HEK293 (cell line): ENCODE measurements at regions not wholly inside any gene's neighbourhood (a gene's known extent, or its start where the extent isn't known, plus 50 kb on each side); places are given as distances from the start of the nearest gene placed in this dataset.

ENCODE experiments used
- CTCF ChIA-PET: fragments of 350-600 bp; formaldehyde crosslinking; extraction: SDS; loops from one replicate; lab custom pipeline; 2021; ENCODE audit warnings: antibody characterized with exemption; lab: Yijun Ruan, JAX
- POLR2A ChIA-PET: fragments of 300-600 bp; formaldehyde crosslinking; extraction: SDS; loops from one replicate; lab custom pipeline; 2020; ENCODE audit warnings: antibody characterized with exemption, inconsistent platforms; lab: Yijun Ruan, JAX
- H3K27ac ChIP-seq: fragments of 200-500 bp; sonication (Bioruptor generic); 2 replicates; pipeline ENCODE4 v1.5.1; 2014; ENCODE audit warnings: low read depth, low read length, control low read depth, inconsistent platforms; ENCODE audit errors: extremely low read depth
- H3K36me3 ChIP-seq, 2 experiments: fragments of 200-500 bp in 1 of 2; sonication (Bioruptor generic) in 1 of 2; 1 replicate in 1 of 2; 2 replicates in 1 of 2; pipeline ENCODE4 v1.5.1; 2014 to 2017; ENCODE audit warnings: inconsistent platforms in 2 of 2, low read length in 2 of 2; ENCODE audit not compliant: control insufficient read depth in 2 of 2, insufficient read depth in 1 of 2
- H3K4me1 ChIP-seq: fragments of 200-500 bp; sonication (Bioruptor generic); 2 replicates; pipeline ENCODE4 v1.5.1; 2014; ENCODE audit warnings: mild to moderate bottlenecking, low read length, inconsistent platforms; ENCODE audit not compliant: control insufficient read depth, insufficient read depth
- H3K4me3 ChIP-seq: 2 replicates; pipeline ENCODE4 v1.5.1; 2011; ENCODE audit warnings: low read depth, mild to moderate bottlenecking, control low read depth, low read length, moderate library complexity
- H3K9me3 ChIP-seq: fragments of 200-500 bp; sonication (Bioruptor generic); 2 replicates; pipeline ENCODE4 v1.5.1; 2014; ENCODE audit warnings: low read depth, low read length, inconsistent platforms; ENCODE audit not compliant: control insufficient read depth, insufficient read depth
- GLI2 ChIP-seq: fragments of 450-650 bp; formaldehyde crosslinking; IDR thresholded peaks from 2 replicates; pipeline ENCODE4; 2017; ENCODE audit warnings: missing biosample characterization, missing genetic modification characterization, low read depth, borderline replicate concordance
- KLF7 ChIP-seq: fragments of 450-650 bp; formaldehyde crosslinking; IDR thresholded peaks from 2 replicates; pipeline ENCODE4 v1.5.1; 2016; ENCODE audit warnings: missing biosample characterization, missing genetic modification characterization, borderline replicate concordance
- RBAK ChIP-seq: fragments of 450-650 bp; formaldehyde crosslinking; IDR thresholded peaks from 2 replicates; pipeline ENCODE4 v1.5.1; 2016; ENCODE audit warnings: missing biosample characterization, missing genetic modification characterization
- SETDB1 ChIP-seq: IDR thresholded peaks from one replicate; pipeline ENCODE4 v1.6.1; 2017; ENCODE audit warnings: mild to moderate bottlenecking, low read length, moderate library complexity, mixed read lengths; ENCODE audit not compliant: insufficient read length
- SP3 ChIP-seq: fragments of 450-650 bp; formaldehyde crosslinking; IDR thresholded peaks from 2 replicates; pipeline ENCODE4 v1.5.1; 2016; ENCODE audit warnings: missing biosample characterization, missing genetic modification characterization
- ZBTB21 ChIP-seq: fragments of 450-650 bp; formaldehyde crosslinking; IDR thresholded peaks from 2 replicates; pipeline ENCODE4 v1.5.1; 2017; ENCODE audit warnings: missing biosample characterization, missing genetic modification characterization
- ZBTB7A ChIP-seq: fragments of 450-650 bp; formaldehyde crosslinking; IDR thresholded peaks from 2 replicates; pipeline ENCODE4 v1.5.1; 2016; ENCODE audit warnings: low read depth, missing biosample characterization, missing genetic modification characterization
- ZFP37 ChIP-seq: fragments of 450-650 bp; formaldehyde crosslinking; IDR thresholded peaks from 2 replicates; pipeline ENCODE4 v1.5.1; 2016; ENCODE audit warnings: missing biosample characterization, missing genetic modification characterization
- ZFP69B ChIP-seq: fragments of 450-650 bp; formaldehyde crosslinking; IDR thresholded peaks from 2 replicates; pipeline ENCODE4 v1.5.1; 2016; ENCODE audit warnings: missing biosample characterization, missing genetic modification characterization
- ZNF19 ChIP-seq: fragments of 450-650 bp; formaldehyde crosslinking; IDR thresholded peaks from 2 replicates; pipeline ENCODE4; 2016; ENCODE audit warnings: missing biosample characterization, missing genetic modification characterization, low read depth
- ZNF335 ChIP-seq: fragments of 450-650 bp; formaldehyde crosslinking; conservative IDR thresholded peaks from 2 replicates; pipeline ENCODE4 v1.5.1; 2016; ENCODE audit warnings: missing biosample characterization, missing genetic modification characterization
- ZNF423 ChIP-seq: fragments of 450-650 bp; formaldehyde crosslinking; IDR thresholded peaks from 2 replicates; pipeline ENCODE4 v1.5.1; 2016; ENCODE audit warnings: missing biosample characterization, missing genetic modification characterization
- ZNF473 ChIP-seq: fragments of 450-650 bp; formaldehyde crosslinking; IDR thresholded peaks from 2 replicates; pipeline ENCODE4 v1.5.1; 2017; ENCODE audit warnings: missing biosample characterization, missing genetic modification characterization
- ZNF558 ChIP-seq: fragments of 450-650 bp; formaldehyde crosslinking; IDR thresholded peaks from 2 replicates; pipeline ENCODE4 v1.5.1; 2016; ENCODE audit warnings: missing biosample characterization, missing genetic modification characterization
- ZNF585B ChIP-seq: fragments of 450-650 bp; formaldehyde crosslinking; IDR thresholded peaks from 2 replicates; pipeline ENCODE4 v1.5.1; 2016; ENCODE audit warnings: missing biosample characterization, missing genetic modification characterization
- ZNF624 ChIP-seq: fragments of 450-650 bp; formaldehyde crosslinking; IDR thresholded peaks from 2 replicates; pipeline ENCODE4 v1.5.1; 2017; ENCODE audit warnings: missing biosample characterization, missing genetic modification characterization
- ZNF707 ChIP-seq: fragments of 450-650 bp; formaldehyde crosslinking; IDR thresholded peaks from 2 replicates; pipeline ENCODE4 v1.5.1; 2016; ENCODE audit warnings: missing biosample characterization, missing genetic modification characterization
- ZNF747 ChIP-seq: fragments of 450-650 bp; formaldehyde crosslinking; IDR thresholded peaks from 2 replicates; pipeline ENCODE4 v1.5.1; 2016; ENCODE audit warnings: missing biosample characterization, missing genetic modification characterization
- ZNF768 ChIP-seq: fragments of 450-650 bp; formaldehyde crosslinking; IDR thresholded peaks from 2 replicates; pipeline ENCODE4 v1.5.1; 2018; ENCODE audit warnings: missing biosample characterization, mild to moderate bottlenecking, missing genetic modification characterization
- TF ChIP-seq, protein P1 (sequence below): fragments of 450-650 bp; formaldehyde crosslinking; IDR thresholded peaks from 2 replicates; pipeline ENCODE4 v1.5.1; 2017; ENCODE audit warnings: missing biosample characterization, missing genetic modification characterization
- TF ChIP-seq, protein P2 (sequence below): fragments of 450-650 bp; formaldehyde crosslinking; IDR thresholded peaks from 2 replicates; pipeline ENCODE4 v1.5.1; 2016; ENCODE audit warnings: missing biosample characterization, missing genetic modification characterization, low read depth
- TF ChIP-seq, protein P3 (sequence below): fragments of 450-650 bp; formaldehyde crosslinking; IDR thresholded peaks from 2 replicates; pipeline ENCODE4 v1.5.1; 2017; ENCODE audit warnings: missing biosample characterization, missing genetic modification characterization
- TF ChIP-seq, protein P4 (sequence below): fragments of 450-650 bp; formaldehyde crosslinking; IDR thresholded peaks from 2 replicates; pipeline ENCODE4; 2016; ENCODE audit warnings: missing biosample characterization, missing genetic modification characterization
- TF ChIP-seq, protein P5 (sequence below): fragments of 450-650 bp; formaldehyde crosslinking; IDR thresholded peaks from 2 replicates; pipeline ENCODE4 v1.5.1; 2016; ENCODE audit warnings: missing biosample characterization, missing genetic modification characterization, borderline replicate concordance

DNA sequence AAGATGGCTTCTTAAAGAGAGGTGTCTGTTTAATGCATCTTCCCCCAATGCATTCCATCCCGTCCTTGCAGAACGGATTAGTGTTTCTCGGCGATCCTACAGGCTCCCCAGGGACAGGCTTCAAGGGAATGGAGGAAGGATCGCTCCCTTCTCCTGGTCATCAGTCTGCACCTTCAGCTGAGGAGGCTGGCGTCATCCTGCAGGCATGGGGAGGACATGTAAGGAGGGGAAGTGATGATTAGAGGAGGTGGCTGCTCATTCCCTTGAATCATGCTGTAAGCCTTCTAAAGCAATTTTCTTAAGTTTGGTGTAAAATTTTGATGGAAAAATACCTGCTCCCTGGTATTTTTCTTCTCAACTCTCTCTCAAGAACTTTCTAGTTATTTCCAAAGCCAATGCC is 603.6 kb downstream of the NPHP4 start:
- ChIA-PET POLR2A (no interaction called here), CTCF (interaction anchor here (0.6 kb wide), 1 partner anchor 1164 kb away, joined by 3 read pairs; no protein-coding TSS in a partner anchor)
- Histone ChIP-seq H3K9me3 (no peaks in the 10 kb centered on the region), H3K27ac (no peak overlapping the region), H3K4me3 (no peak overlapping the region), H3K4me1 (no peaks in the 10 kb centered on the region), H3K36me3 (no peaks in the 10 kb centered on the region)
- TF ChIP-seq, protein P1, sequence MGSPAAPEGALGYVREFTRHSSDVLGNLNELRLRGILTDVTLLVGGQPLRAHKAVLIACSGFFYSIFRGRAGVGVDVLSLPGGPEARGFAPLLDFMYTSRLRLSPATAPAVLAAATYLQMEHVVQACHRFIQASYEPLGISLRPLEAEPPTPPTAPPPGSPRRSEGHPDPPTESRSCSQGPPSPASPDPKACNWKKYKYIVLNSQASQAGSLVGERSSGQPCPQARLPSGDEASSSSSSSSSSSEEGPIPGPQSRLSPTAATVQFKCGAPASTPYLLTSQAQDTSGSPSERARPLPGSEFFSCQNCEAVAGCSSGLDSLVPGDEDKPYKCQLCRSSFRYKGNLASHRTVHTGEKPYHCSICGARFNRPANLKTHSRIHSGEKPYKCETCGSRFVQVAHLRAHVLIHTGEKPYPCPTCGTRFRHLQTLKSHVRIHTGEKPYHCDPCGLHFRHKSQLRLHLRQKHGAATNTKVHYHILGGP, result no peak
- TF ChIP-seq ZNF558 (tag by site-specific recombination) (no peak), RBAK (tag by site-specific recombination) (no peak), GLI2 (tag by site-specific recombination) (no peak), ZNF19 (tag by site-specific recombination) (no peak), KLF7 (tag by site-specific recombination) (no peak), ZNF747 (tag by site-specific recombination) (no peak), ZNF335 (tag by site-specific recombination) (no peak), ZNF423 (tag by site-specific recombination) (no peak), ZNF707 (no peak), ZBTB21 (tag by site-specific recombination) (no peak), SETDB1 (no peak), ZBTB7A (no peak), ZNF624 (tag by site-specific recombination) (no peak), ZNF768 (tag by site-specific recombination) (no peak), ZNF585B (tag by site-specific recombination) (no peak), SP3 (tag by site-specific recombination) (no peak)
- TF ChIP-seq, protein P2, sequence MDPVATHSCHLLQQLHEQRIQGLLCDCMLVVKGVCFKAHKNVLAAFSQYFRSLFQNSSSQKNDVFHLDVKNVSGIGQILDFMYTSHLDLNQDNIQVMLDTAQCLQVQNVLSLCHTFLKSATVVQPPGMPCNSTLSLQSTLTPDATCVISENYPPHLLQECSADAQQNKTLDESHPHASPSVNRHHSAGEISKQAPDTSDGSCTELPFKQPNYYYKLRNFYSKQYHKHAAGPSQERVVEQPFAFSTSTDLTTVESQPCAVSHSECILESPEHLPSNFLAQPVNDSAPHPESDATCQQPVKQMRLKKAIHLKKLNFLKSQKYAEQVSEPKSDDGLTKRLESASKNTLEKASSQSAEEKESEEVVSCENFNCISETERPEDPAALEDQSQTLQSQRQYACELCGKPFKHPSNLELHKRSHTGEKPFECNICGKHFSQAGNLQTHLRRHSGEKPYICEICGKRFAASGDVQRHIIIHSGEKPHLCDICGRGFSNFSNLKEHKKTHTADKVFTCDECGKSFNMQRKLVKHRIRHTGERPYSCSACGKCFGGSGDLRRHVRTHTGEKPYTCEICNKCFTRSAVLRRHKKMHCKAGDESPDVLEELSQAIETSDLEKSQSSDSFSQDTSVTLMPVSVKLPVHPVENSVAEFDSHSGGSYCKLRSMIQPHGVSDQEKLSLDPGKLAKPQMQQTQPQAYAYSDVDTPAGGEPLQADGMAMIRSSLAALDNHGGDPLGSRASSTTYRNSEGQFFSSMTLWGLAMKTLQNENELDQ (tag by site-specific recombination), result no peak

DNA sequence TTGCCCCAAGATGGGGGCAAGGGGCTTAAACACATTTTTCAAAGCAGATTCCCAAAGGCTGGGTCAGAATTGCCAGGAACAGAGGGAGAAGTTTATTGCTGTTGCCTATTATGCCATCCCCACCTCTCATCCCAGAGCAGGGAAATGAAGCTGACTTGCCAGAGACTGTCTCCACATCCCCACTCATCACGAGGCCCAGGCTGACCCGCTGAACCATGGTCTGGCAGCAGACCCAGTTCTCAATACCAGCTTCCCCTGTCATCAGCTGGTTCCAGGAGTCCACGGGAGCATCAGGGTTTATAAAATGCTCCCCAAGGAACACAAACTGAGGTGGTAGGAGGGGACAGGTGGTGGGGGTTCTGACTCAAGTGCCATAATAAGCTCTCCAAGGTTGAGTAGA is 605.9 kb downstream of the NPHP4 start:
- CTCF ChIA-PET, result no interaction called here
- H3K36me3 ChIP-seq, result no peaks in the 10 kb centered on the region
- POLR2A ChIA-PET, result no interaction called here
- no peaks in the 10 kb centered on the region for H3K4me1 ChIP-seq
- no peak overlapping the region for H3K4me3 ChIP-seq
- H3K9me3 ChIP-seq, result no peaks in the 10 kb centered on the region
- no peak overlapping the region for H3K27ac ChIP-seq
- no peak for TF ChIP-seq ZFP69B (tag by site-specific recombination)
- TF ChIP-seq, all 188 proteins: peak for 0

DNA sequence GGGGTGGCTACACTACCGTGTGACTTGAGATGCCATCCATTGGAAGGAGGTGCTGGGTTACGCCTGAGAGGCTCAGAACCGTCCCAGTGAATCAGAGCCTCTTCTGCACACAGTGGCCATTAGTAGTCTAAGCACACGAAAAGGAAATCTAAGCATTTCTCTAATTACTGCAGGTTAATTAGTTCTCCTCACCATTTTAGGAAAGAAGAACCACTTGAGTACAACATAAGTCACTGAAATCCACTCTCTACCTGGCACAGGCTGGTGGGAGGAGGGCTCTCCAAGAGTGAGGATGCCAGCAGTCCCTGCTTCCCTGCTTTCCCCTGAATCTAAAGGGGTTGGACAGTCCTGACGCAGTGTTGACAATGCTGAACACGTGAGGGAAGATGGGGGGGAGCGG is 606.3 kb downstream of the NPHP4 start:
- POLR2A ChIA-PET, result no interaction called here
- CTCF ChIA-PET, result no interaction called here
- H3K9me3 ChIP-seq, result no peaks in the 10 kb centered on the region
- no peak overlapping the region for H3K4me3 ChIP-seq
- no peaks in the 10 kb centered on the region for H3K36me3 ChIP-seq
- H3K4me1 ChIP-seq, result no peaks in the 10 kb centered on the region
- H3K27ac ChIP-seq, result no peak overlapping the region
- TF ChIP-seq, protein P3, sequence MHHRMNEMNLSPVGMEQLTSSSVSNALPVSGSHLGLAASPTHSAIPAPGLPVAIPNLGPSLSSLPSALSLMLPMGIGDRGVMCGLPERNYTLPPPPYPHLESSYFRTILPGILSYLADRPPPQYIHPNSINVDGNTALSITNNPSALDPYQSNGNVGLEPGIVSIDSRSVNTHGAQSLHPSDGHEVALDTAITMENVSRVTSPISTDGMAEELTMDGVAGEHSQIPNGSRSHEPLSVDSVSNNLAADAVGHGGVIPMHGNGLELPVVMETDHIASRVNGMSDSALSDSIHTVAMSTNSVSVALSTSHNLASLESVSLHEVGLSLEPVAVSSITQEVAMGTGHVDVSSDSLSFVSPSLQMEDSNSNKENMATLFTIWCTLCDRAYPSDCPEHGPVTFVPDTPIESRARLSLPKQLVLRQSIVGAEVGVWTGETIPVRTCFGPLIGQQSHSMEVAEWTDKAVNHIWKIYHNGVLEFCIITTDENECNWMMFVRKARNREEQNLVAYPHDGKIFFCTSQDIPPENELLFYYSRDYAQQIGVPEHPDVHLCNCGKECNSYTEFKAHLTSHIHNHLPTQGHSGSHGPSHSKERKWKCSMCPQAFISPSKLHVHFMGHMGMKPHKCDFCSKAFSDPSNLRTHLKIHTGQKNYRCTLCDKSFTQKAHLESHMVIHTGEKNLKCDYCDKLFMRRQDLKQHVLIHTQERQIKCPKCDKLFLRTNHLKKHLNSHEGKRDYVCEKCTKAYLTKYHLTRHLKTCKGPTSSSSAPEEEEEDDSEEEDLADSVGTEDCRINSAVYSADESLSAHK (tag by site-specific recombination), result no peak
- TF ChIP-seq, protein P4, sequence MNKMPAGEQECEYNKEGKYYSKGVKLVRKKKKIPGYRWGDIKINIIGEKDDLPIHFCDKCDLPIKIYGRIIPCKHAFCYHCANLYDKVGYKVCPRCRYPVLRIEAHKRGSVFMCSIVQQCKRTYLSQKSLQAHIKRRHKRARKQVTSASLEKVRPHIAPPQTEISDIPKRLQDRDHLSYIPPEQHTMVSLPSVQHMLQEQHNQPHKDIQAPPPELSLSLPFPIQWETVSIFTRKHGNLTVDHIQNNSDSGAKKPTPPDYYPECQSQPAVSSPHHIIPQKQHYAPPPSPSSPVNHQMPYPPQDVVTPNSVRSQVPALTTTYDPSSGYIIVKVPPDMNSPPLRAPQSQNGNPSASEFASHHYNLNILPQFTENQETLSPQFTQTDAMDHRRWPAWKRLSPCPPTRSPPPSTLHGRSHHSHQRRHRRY, result no peak
- TF ChIP-seq, protein P5, sequence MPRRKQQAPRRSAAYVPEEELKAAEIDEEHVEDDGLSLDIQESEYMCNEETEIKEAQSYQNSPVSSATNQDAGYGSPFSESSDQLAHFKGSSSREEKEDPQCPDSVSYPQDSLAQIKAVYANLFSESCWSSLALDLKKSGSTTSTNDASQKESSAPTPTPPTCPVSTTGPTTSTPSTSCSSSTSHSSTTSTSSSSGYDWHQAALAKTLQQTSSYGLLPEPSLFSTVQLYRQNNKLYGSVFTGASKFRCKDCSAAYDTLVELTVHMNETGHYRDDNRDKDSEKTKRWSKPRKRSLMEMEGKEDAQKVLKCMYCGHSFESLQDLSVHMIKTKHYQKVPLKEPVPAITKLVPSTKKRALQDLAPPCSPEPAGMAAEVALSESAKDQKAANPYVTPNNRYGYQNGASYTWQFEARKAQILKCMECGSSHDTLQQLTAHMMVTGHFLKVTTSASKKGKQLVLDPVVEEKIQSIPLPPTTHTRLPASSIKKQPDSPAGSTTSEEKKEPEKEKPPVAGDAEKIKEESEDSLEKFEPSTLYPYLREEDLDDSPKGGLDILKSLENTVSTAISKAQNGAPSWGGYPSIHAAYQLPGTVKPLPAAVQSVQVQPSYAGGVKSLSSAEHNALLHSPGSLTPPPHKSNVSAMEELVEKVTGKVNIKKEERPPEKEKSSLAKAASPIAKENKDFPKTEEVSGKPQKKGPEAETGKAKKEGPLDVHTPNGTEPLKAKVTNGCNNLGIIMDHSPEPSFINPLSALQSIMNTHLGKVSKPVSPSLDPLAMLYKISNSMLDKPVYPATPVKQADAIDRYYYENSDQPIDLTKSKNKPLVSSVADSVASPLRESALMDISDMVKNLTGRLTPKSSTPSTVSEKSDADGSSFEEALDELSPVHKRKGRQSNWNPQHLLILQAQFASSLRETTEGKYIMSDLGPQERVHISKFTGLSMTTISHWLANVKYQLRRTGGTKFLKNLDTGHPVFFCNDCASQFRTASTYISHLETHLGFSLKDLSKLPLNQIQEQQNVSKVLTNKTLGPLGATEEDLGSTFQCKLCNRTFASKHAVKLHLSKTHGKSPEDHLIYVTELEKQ, result no peak
- no peak for TF ChIP-seq ZFP37 (tag by site-specific recombination)
- TF ChIP-seq ZNF473 (tag by site-specific recombination), result no peak
